Parathyroid adenoma (tissue), 2 donors: ENCODE measurements at regions not wholly inside any gene's neighbourhood (a gene's known extent, or its start where the extent isn't known, plus 50 kb on each side); places are given as distances from the start of the nearest gene placed in this dataset.

Experiments
- H2AFZ ChIP-seq: fragments of 300-600 bp; sonication (generic); one replicate; pipeline ENCODE4 v1.7.0; 2017; ENCODE audit warnings: antibody characterized with exemption, mild to moderate bottlenecking
- H3K27ac ChIP-seq: fragments of 300-600 bp; sonication (generic); one replicate; pipeline ENCODE4 v1.7.0; 2017
- H3K27me3 ChIP-seq: fragments of 300-600 bp; sonication (generic); one replicate; pipeline ENCODE4 v1.7.0; 2017; ENCODE audit warnings: low read length; ENCODE audit not compliant: control insufficient read depth, insufficient read depth
- H3K36me3 ChIP-seq: fragments of 300-600 bp; sonication (generic); one replicate; pipeline ENCODE4 v1.7.0; 2017; ENCODE audit warnings: low read length; ENCODE audit not compliant: control insufficient read depth, insufficient read depth
- H3K4me1 ChIP-seq: fragments of 300-600 bp; sonication (generic); one replicate; pipeline ENCODE4 v1.7.0; 2017; ENCODE audit warnings: control low read depth
- H3K4me2 ChIP-seq: fragments of 300-600 bp; sonication (generic); one replicate; pipeline ENCODE4 v1.7.0; 2017; ENCODE audit warnings: low read length
- H3K4me3 ChIP-seq: fragments of 300-600 bp; sonication (generic); one replicate; pipeline ENCODE4 v1.7.0; 2017; ENCODE audit warnings: low read depth, low read length
- H3K79me2 ChIP-seq: fragments of 300-600 bp; sonication (generic); one replicate; pipeline ENCODE4 v1.7.0; 2017; ENCODE audit warnings: control low read depth
- H3K9ac ChIP-seq: fragments of 300-600 bp; sonication (generic); one replicate; pipeline ENCODE4 v1.7.0; 2017; ENCODE audit warnings: mild to moderate bottlenecking
- H3K9me3 ChIP-seq: fragments of 300-600 bp; sonication (generic); one replicate; pipeline ENCODE4 v1.7.0; 2017; ENCODE audit warnings: low read length; ENCODE audit not compliant: control insufficient read depth
- TF ChIP-seq, protein P1 (sequence below): fragments of 300-600 bp; sonication (generic); IDR thresholded peaks from one replicate; pipeline ENCODE4 v1.7.0; 2017; ENCODE audit warnings: antibody characterized with exemption, mild to moderate bottlenecking
- donor health status: primary hyperparathyroidism.

DNA sequence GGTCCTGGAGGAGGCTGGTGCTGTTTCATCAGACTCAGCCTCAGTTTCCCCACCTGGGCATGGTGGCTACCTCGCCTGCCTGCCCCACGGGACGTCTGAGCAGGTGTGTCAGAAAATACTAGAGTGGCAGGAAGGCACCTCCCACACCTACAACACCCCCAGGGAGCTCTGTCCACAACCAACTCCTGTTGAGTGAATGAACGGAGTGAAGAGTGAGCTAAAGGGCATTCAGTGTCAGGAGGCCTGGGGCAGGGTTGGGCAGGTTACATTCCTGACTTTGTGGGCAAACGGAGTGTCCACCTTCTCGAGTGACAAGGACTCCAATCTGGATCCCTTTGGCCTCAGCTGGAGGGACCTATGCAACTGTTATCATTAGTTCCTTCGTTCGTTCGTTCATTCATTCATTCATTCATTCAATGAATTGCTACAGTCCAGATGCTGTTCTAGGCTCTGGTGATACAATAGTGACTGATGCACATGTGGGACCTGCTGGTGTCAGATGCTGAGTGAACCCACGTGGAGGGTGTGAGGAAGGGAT, 195.2 kb downstream of the CTTN start:
- H3K27ac ChIP-seq = no peak overlapping the region
- no peak overlapping the region for H2AFZ ChIP-seq

DNA sequence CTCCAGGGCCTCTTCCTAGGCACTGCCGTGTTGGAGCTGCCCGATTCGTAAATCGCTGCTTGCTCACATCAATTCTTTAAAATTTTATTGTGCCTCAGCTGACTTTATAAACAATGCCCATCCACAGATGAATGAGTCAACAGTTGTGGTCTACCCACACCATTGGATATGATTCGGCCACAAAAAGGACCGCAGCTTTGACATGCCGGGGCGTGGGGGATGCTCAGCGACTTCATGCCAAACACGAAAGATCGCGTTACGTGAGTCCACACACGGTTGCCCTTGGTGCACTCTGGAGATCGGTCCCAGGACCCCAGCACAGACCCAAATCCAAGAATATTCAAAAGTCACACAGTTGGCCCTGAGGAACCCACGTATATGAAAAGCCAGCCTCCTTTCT, 195.7 kb downstream of the CTTN start:
- Histone ChIP-seq H3K4me1 (no peaks in the 10 kb centered on the region), H3K79me2 (no peaks in the 10 kb centered on the region), H3K4me2 (no peak overlapping the region), H3K27ac (no peak overlapping the region), H2AFZ (no peak overlapping the region), H3K36me3 (no peaks in the 10 kb centered on the region), H3K4me3 (no peak overlapping the region), H3K27me3 (no peaks in the 10 kb centered on the region), H3K9me3 (no peaks in the 10 kb centered on the region), H3K9ac (no peak overlapping the region)
- TF ChIP-seq, protein P1, sequence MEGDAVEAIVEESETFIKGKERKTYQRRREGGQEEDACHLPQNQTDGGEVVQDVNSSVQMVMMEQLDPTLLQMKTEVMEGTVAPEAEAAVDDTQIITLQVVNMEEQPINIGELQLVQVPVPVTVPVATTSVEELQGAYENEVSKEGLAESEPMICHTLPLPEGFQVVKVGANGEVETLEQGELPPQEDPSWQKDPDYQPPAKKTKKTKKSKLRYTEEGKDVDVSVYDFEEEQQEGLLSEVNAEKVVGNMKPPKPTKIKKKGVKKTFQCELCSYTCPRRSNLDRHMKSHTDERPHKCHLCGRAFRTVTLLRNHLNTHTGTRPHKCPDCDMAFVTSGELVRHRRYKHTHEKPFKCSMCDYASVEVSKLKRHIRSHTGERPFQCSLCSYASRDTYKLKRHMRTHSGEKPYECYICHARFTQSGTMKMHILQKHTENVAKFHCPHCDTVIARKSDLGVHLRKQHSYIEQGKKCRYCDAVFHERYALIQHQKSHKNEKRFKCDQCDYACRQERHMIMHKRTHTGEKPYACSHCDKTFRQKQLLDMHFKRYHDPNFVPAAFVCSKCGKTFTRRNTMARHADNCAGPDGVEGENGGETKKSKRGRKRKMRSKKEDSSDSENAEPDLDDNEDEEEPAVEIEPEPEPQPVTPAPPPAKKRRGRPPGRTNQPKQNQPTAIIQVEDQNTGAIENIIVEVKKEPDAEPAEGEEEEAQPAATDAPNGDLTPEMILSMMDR = no peak

More for the DNA sequence above, 195.2 kb downstream of the CTTN start:
- no peak overlapping the region for H3K4me3 ChIP-seq
- no peak overlapping the region for H3K9ac ChIP-seq
- H3K79me2 ChIP-seq = no peaks in the 10 kb centered on the region
- no peaks in the 10 kb centered on the region for H3K4me1 ChIP-seq
- no peaks in the 10 kb centered on the region for H3K9me3 ChIP-seq
- TF ChIP-seq, protein P1 = no peak
- no peaks in the 10 kb centered on the region for H3K36me3 ChIP-seq
- H3K4me2 ChIP-seq = no peak overlapping the region
- no peaks in the 10 kb centered on the region for H3K27me3 ChIP-seq

DNA sequence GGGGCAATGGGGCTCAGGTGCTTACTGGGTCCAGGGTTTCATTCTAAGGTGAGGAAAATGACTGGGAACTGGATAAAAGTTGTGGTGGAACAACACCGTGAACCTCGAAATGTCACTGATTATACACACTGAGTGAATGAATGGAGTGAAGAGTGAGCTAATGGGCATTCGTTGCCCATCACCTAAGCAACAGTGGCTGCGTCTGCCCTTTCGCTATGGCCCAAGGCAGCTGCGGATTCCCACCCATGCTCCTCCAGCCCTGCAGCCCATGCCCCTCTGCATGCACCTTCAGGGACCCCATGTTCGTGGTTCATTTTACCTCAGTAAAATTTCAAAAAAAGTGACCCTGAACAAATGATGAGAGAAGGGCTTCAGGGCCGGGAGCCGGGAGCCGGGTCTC, 196.3 kb downstream of the CTTN start:
- H3K27me3 ChIP-seq = no peaks in the 10 kb centered on the region
- no peaks in the 10 kb centered on the region for H3K79me2 ChIP-seq
- TF ChIP-seq, protein P1 = no peak
- no peak overlapping the region for H3K4me2 ChIP-seq
- H2AFZ ChIP-seq = no peak overlapping the region
- no peaks in the 10 kb centered on the region for H3K4me1 ChIP-seq
- H3K36me3 ChIP-seq = no peaks in the 10 kb centered on the region
- H3K27ac ChIP-seq = no peak overlapping the region
- H3K4me3 ChIP-seq = no peak overlapping the region
- H3K9me3 ChIP-seq = no peaks in the 10 kb centered on the region
- H3K9ac ChIP-seq = no peak overlapping the region

DNA sequence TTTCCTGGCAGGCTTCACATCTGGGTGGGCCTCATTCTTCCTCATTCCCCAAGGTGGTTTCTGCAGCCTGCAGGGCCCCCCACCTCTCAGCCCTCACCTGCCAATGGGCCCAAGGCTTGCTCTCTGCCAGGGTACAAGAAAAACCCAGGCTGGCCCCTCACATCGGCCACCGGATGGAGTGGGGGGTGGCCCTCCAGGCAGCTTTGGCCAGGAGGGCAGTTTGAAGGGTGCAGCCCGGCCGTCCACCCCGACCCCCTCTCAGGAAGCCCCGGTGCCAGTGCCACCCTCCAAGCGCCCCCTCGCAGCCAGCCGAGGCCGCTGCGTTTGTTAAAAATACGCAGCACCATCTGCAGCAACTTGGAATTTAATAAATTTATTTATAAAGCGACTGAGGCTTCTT, 196.7 kb downstream of the CTTN start:
- Histone ChIP-seq H3K4me3 (no peak overlapping the region), H3K27ac (no peak overlapping the region), H3K27me3 (no peaks in the 10 kb centered on the region), H3K9me3 (no peaks in the 10 kb centered on the region), H3K4me2 (no peak overlapping the region), H2AFZ (no peak overlapping the region), H3K36me3 (no peaks in the 10 kb centered on the region), H3K4me1 (no peaks in the 10 kb centered on the region), H3K79me2 (no peaks in the 10 kb centered on the region), H3K9ac (no peak overlapping the region)
- TF ChIP-seq, protein P1 = no peak

DNA sequence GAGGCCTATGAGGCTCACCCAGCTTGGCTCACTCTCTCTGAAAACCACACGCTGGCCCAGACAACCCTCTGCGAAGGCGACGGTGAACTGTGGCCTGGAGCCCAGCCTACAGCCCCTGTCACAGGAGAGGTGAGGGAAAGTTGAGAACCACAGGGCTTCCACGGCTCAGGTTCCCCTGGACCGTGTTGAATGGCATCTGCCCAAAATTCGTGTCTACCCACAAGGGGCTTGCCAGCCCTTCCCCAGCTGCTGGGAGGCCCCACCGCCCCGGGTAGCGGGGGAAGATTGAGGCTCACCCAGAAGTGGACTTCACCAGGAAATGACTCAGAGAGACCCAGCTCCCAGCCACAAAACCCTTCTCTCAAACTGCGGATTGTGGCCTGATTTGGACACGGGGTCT, 197.1 kb downstream of the CTTN start:
- no peak overlapping the region for H3K4me2 ChIP-seq
- TF ChIP-seq, protein P1 = no peak
- no peaks in the 10 kb centered on the region for H3K9me3 ChIP-seq
- H3K4me3 ChIP-seq = no peak overlapping the region
- H3K27ac ChIP-seq = no peak overlapping the region
- H3K27me3 ChIP-seq = no peaks in the 10 kb centered on the region
- H3K4me1 ChIP-seq = no peaks in the 10 kb centered on the region
- no peak overlapping the region for H3K9ac ChIP-seq
- H3K79me2 ChIP-seq = no peaks in the 10 kb centered on the region
- H2AFZ ChIP-seq = no peak overlapping the region
- H3K36me3 ChIP-seq = no peaks in the 10 kb centered on the region
